NCI-H345 (cell line): ENCODE measurements at regions not wholly inside any gene's neighbourhood (a gene's known extent, or its start where the extent isn't known, plus 50 kb on each side); places are given as distances from the start of the nearest gene placed in this dataset.

Source experiments
- DNase-seq: peaks from one replicate; lab custom pipeline; 2025; lab: John Stamatoyannopoulos, UW

DNA sequence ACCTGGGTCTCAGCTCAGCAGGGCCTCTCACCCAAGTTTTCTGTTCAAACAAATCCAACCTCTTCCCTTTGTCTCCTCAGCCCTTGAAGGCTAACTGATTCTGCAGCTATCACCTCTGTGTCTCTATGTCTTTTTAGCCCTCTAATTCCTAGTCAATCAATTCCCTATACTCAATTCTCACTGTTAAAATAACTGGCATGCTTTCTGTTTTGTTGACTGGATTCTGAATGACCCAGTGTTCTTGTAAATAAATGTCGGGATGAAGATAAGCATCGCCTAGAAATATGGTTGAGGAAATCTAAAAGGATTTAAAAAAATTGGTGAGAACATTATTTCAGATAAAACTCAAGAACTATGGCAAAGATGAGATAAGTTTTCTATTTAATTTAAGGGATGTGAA is 210.2 kb downstream of the ICE1 start:
- DNase-seq, result no peak

DNA sequence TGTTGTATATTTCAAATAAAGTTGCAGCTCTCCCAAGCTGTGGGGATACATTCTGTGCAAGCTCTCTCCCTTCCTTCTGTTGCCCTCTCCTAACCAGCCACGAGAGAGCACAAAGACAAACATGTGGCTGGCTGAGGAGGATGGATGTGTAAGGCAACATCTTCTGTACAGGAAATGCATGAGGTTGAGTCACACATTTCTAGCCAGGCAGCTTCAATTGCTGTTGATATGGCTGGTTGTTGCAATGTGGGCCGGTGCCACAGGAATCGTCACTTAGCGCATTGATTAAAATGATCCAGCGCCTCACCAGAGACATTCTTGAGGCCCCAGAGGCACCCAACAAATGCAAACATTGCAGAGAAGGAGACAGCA is 207.1 kb downstream of the ICE1 start:
- no peak for DNase-seq

DNA sequence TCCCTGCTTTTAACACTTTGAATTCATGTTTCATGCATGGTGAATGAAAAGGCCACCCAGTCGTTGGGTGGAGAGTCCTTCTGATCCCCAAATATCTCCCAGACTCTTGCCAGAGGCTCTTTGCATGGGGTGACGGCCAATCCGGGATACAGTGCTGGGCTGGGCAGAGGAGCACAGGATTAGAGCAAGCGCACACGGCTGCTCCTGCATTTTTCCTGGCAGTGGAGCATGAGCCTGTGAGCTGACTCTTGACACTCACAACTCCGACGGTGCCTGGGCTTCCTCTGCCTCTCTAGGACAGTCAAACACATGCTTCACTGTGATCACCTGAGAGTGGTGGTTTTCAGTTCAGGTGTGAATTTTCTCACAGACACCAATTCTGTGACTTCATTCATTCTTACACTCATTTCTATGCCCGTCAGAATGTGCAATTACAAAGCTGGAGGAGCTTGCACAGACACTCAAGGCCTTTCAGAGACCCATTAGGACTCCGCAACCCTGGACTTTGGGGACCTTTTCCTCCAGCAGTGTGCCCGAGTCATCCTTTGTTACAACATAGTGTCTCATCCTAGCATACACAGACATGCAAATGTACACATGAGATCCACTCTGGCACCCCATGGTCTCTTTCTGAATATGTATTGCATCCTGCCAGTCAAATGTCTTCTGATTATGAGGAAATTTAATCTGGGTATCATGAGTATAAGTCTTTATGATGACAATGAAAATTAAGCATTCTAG is 206.6 kb downstream of the ICE1 start:
- DNase-seq, result no peak

DNA sequence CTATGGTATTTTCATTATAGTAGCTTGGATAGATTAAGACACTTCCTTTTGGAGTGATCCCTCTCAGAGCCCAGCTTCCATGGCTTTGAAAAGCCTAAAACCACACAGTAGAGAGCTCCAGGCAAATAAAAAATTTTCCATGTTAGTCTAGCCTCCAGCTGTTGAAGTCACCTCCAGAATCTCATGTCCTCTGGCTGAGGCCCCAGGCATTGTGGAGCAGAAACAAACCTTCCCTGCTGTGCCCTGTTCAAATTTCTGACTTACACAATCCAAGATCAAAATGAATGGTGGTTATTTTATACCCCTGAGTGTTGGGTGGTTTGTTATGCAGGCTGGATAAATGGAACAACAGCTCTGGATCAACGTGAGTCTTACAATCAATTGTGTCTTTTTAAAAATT is 203.9 kb downstream of the ICE1 start:
- peak; percentile 6 for DNase-seq

DNA sequence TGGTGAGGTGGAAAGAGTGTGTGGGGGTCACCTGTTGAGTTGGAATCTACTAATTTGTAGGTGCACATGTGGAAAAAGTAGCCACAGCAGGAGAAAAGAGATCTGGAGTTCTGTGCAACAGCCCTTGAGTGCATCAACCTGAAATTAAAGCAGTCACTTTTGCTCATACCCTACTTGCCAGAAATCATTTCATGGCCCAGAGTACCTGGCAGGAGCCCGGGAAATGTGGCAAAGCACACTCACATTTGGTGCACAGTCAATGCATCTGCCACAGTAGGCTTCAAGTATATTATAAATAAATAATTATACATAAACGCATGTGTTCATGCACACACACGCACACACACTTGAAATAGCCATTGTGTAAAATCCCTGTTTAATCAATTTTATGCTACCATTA is 203.0 kb downstream of the ICE1 start:
- DNase-seq, result no peak

DNA sequence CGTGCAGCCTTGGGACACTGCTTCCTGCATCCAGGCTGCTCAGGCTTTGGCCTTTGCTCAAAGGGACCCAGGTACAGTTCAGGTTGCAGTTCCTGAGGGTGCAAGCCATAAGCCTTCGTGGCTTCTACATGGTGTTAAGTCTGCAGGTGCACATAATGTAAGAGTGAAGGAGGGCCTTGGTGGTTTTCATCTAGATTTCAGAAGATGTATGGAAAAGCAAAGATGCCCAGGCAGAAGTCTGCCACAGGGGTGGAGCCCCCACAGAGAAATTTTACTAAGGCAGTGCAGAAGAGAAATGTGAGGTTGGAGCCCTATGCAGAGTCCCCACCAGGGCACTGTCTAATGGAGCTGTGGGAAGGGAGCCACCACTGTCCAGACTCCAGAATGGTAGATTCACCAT is 200.9 kb downstream of the ICE1 start:
- DNase-seq, result no peak

DNA sequence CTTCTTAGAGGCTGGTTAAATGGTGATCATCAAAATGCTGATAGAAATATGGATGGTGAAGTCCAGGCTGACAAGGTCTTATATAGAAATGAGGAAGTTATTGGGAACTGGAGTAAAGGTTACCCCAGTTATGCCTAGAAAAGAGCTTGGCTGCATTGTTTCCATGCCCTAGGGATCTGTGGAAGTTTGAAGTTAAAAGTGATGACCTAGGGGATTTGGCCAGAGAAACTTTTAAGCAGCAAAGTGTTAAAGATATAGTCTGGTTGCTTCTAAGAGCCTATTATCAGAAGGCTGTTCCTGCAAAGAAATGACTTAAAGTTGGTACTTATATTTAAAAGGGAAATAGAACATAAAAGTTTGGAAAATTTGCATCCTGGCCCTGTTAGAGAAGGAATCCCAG is 200.3 kb downstream of the ICE1 start:
- no peak for DNase-seq

DNA sequence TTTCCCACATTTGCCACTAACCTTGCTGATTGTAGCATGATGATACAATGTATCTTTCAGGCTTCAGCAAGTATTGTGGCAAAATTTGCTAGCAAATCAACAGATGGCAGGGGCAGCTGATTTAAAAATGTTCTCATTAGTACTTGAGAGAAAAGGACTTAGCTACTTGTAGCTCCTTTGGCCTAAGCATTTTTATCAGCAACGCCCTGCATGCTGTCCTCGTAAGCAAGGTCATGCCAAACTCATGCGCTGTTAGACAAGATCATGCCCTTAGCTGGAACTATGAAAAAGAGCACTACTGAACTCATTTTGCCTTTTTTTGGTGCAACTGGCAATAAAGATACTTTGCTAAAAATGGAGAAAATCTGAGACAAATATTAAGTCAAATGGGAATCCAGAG is 197.1 kb downstream of the ICE1 start:
- no peak for DNase-seq

DNA sequence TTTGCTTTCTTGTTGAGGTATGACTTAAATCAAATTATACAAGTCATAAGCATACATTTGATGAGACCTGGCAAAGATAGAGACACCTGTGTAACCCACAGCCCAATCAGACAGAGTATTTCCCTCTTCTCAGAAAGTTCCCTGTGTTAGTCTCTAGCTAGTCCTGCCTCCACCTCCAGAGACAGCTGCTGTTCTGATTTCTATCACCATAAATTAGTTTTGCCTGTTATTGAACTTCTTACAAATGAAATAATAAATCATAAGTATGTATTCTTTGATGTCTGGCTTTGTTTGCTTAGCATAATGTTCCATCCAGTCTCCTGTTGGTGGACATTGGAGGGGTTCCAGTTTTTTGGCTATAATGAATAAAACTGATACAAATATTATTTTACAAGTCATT is 194.5 kb downstream of the ICE1 start:
- DNase-seq, result no peak

DNA sequence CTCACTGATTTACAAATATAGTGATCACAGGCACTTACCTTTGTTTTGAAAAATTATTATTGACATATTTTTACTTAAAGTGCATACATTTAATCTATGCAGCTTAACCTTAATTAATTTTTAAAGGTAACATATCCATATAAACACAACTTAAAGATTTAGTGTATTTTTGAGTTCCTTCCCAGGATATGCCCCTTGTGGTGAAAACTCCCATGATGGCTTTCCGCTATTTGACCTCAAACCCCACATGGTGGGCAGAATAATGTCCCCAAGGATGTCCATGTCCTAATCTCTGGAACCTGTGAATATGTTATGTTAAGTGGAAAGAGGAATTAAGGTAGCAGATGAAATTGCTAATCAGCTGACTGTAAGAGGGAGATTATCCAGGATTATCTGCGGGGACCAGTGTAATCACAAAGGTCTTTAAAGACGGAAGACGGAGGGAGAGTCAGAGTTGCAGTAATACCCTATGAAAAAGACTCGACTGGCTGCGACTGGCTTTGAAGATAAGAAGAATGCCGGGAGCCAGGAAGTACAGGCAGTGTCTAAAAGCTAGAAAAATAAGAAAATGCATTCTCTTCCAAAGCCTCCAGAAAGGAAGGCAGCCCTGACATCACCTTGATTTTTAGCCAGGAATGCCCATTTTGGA is 193.9 kb downstream of the ICE1 start:
- DNase-seq, result no peak

DNA sequence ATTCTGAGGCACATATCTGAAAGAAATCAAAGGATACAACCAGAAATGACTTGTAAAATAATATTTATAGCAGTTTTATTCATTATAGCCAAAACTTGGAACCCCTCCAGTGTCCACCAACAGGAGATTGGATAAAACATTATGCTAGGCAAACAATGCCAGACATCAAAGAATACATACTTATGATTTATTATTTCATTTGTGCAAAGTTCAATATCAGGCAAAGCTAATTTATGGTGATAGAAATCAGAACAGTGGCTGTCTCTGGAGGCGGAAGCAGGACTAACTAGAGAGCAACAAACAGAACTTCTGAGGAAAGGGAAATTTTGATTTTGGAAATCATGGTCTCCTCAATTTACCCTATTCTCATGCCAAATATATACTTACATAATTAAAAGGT is 193.1 kb downstream of the ICE1 start:
- no peak for DNase-seq

DNA sequence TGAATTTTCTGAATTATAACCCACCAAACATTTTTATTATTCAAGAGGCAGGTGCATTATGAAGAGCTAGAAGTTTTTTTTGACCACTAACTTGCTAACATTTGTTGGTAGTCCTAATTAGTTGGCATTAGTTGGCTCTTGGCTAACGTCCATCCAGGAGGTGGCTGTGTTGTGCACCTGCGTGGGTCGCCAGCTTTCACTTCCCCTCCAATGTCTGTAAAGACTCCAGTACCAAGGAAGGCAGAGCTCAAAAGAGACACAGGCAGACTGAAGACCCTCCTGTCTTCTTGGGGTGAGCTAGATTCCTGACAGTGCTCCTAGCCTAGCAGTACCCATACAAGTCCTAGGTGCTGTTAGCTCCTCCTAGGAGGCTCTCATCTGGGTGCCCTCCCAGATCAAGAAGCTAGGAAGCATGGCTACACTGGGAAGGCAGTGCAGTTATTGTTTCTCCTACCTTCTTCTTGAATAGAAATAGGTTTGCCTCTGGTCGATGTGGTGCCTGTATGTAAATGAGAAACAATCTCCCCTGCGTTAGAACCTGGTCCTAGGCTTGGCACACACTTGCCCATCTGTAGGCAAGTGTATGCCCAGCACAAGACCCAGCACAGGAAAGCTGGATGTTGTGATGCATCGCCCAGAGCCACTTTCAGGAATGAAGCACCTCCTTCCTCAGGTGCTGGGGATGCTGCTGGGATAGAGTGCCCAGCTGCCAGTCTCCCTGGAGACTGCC is 190.9 kb downstream of the ICE1 start:
- DNase-seq, result no peak

DNA sequence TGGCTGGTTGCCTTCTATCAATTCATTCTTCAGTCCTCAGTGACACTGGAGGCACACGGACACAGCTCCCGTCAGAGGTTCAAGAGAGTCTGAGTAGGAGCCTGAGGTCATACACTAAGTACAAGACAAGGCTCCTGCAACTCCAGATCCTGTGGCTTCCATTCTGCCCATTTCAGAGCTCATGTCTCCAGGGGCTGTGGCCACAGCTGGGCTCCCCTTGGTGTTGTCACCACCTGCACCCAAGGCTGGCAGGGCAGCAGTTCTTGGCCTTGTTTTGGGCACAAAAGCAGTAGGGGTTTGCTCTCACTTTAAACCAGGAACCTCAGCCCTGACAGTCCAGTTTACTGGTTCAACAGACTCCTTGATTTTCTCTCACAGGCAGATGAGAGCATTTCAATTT is 189.6 kb downstream of the ICE1 start:
- no peak for DNase-seq

DNA sequence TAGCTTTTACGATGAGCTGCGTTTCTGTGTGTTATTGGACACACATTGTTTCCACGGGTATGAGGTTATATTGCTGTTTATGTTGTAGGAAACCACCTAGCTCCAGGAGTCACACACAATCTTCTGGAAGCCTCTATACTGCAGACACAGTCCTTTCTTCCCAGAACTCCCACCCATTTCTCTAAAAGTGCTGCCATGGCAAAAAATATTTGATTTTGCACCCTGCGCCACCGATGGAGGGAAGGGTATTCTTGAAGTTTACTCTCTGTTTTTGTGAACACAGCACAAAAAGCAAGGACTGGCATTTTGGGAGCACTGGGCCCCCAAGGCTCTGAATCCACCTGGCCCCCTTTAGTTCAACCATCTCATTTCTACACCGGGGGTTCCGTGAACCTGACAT is 187.5 kb downstream of the ICE1 start:
- no peak for DNase-seq

DNA sequence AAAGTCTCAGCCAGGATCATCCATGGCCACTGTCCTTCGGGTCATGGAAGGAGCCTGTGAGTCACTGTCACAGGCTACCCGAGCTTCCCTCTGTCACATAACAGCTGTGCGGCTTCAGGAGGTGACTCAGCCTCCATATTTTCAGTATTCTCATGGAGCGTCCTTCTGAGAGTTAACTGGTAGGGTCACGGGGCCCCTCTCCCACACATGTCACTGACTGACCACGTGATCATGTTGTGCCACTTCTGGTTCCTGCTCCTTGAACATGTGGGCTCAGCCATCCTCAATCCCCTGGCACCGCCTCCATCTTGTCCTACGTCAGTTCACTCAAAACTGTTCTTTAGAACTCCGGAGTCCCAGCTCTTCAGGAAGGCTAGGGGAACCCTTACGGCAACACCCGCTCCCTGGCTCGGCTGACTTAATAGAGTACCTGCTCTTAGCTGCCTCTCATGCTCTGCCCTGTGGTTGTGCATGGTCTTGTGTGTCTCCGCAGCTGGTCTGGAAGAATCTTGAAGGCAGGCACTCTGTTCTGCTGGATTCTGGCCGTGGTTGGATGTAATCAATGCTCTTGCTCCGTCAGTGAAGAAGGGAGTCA is 182.8 kb downstream of the ICE1 start:
- DNase-seq, result no peak

DNA sequence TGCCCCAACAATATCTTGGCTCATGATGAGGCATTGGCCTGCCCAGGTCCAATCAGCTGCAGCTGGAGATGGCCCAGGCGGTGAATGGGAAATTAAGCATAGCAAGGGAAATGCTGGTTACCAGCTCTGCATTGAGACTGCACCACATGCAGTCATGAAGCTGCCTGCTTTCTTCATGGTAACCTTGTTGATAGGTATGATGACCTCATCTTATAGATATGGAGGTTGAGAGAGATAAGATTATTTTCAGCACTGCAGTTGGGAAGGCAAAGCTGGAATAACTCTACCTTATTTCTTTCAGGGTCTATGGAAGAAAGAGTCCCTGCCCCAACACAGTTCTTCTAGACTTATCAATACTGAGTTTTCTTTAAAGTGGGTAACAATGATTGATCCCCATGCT is 180.1 kb downstream of the ICE1 start:
- DNase-seq, result no peak

DNA sequence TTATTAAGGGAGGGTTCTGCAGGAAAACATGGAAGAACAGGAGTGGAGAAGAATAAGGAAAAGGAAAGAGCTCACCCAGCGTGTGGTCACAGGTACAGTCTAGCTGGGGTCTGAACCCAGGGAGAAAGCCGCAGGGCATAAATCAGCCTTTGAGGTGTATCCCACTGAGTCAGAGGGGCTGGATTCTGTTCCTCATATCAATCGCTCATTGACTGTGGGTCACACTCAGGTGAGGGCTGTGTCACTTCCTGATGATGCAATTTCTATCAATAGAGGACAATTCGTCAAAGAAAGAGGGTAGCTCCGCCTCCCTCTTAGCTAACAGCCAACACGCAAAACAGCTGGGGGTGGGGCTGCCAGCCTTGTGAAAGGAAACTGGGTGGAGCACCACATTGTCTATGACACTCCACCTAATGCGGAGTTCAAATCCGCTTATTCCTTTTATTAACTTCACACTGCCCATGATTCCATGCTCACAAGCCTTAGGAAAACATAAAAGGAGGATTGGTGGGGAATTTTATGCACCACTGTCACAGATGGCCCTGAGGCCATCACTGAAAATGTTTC is 176.2 kb downstream of the ICE1 start:
- no peak for DNase-seq

DNA sequence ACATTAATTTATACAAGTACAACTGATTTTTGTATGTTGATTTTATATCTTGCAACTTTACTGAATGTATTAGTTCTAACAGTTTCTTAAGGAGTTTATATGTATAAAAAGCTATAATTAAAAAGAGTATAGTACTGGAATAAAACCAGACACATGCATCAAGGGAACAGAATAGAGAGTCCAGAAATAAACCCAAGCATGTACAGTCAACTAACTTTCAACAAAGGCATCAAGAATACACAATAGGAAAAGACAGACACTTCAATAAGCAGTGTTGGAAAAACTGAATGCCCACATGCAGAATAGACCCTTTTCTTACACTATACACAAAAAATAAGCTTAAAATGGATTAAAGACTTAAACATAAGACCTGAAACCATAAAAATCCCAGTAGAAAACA is 170.9 kb downstream of the ICE1 start:
- DNase-seq, result no peak

DNA sequence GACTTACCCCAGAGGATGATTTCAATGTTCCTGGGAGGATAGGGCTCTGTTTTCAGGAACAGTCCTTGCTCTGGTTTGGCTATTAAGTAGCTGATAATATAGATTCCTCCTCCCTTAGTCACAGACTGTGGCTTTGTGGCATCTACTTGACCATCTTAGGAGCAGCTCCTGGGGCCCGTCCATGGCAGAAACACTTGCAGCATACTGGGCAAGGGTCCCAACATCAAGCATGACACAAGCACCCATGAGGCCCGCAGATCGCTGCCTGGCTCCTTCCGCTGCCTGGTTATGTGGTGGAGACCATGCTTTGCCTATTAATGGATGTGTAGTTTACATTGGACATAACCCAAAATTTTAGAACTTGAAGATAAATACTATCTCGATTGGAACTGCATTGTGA is 170.1 kb downstream of the ICE1 start:
- no peak for DNase-seq

DNA sequence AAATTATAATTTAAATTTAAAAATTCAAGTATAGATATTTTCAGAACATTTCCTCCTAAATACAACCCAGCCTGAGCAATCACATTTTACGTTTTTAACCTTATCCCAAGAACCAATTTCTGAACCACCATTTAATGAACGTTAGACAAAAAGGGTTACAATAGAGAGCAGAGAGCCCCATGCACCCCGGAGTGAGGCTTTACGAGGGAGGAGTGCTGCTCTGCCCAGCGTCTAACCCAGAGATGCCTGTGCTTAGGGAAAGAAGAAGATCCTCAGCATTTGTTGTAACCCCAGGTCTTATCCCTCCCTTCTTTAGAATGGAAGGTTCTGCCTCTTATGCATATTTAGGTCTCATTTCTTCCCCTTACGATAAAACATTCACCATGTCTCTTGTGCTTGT is 169.1 kb downstream of the ICE1 start:
- no peak for DNase-seq

DNA sequence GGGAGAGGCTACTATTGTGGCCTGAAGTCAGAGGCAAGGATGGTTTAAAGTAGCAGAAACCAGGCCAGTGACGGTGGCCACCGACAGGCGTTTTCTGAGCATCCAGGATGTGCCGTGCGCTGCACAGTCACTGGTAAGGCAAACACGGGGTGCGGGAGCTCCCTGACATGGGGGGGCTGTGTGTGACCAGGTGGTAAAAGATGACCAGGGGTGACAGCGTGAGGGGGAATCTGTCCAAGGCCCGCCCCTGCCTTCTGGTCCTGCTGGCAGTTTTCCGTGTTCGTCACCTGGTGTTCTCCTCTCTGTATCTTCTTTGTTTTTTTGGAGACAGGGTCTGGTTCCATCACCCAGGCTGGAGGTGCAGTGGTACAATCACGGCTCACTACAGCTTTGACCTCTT is 167.4 kb downstream of the ICE1 start:
- no peak for DNase-seq

DNA sequence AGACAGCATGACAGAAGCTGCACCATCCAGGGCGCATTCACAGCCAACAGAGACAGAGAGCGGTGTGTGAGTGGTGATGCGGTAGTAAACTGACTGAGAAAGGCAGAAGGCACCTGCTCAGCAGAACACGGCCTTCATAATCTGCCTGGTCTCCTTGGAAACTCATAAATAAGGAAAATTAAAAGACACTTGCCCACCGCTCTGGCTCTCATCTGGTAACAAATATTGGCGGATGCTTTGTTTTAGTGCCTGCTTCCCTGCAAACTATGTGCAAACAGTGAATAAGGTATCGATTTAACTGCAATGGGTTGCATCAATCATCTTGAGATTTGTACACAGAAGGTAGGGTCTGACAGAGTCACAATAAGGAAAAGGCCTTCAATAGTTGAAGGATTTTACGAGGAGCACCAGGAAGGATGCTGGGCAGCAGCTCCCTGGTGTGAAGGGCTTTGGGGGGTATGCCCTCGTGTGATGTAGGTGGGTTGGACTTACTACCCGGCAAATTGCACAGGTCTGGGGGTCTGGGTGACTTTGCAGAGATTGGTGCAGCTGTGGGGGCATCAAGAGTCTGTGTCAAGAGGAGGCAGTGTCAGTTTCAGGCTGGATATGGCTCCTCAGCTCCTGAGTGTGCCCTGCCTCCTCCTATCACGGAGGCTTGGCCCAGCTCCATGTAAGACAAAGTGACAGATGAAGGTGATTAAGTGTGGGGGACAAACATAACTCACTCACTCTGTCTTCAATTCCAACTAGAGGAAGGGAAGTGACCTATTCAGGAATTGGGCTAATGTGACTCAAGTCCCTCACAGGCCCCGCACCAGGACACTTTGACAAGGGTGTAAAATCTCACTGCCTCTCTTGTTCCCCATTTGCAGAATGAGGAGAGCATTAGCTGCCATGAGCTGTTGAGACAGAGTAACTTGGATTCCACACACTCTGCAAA is 166.7 kb downstream of the ICE1 start:
- DNase-seq, result no peak
